H9 (cell line): ENCODE measurements at regions not wholly inside any gene's neighbourhood (a gene's known extent, or its start where the extent isn't known, plus 50 kb on each side); places are given as distances from the start of the nearest gene placed in this dataset.

Source experiments
- DNase-seq: peaks from one replicate; pipeline ENCODE4 v3.0.0-alpha.2; 2017
- H2AFZ ChIP-seq: one replicate; pipeline ENCODE4 v1.6.1; 2013; ENCODE audit warnings: mild to moderate bottlenecking, low read length, control low read depth, moderate library complexity
- H2AK5ac ChIP-seq: 2 replicates; pipeline ENCODE4 v1.6.1; 2013; ENCODE audit warnings: low read length, control low read depth, mixed read lengths; ENCODE audit not compliant: insufficient read length
- H2BK120ac ChIP-seq: one replicate; pipeline ENCODE4 v1.6.1; 2013; ENCODE audit warnings: low read depth, mild to moderate bottlenecking, low read length, control low read depth, inconsistent platforms; ENCODE audit not compliant: poor library complexity, severe bottlenecking
- H2BK12ac ChIP-seq: 2 replicates; pipeline ENCODE4 v1.6.1; 2013; ENCODE audit warnings: low read length, control low read depth, mixed read lengths, low read depth; ENCODE audit not compliant: insufficient read length
- H2BK15ac ChIP-seq: 2 replicates; pipeline ENCODE4 v1.6.1; 2013; ENCODE audit warnings: low read depth, low read length, control low read depth
- H2BK20ac ChIP-seq: one replicate; pipeline ENCODE4 v1.6.1; 2013; ENCODE audit warnings: low read depth, mild to moderate bottlenecking, low read length, control low read depth, inconsistent platforms; ENCODE audit not compliant: poor library complexity, severe bottlenecking
- H2BK5ac ChIP-seq: 2 replicates; pipeline ENCODE4 v1.6.1; 2013; ENCODE audit warnings: low read length, control low read depth, mixed read lengths; ENCODE audit not compliant: insufficient read length
- H3K14ac ChIP-seq: 2 replicates; pipeline ENCODE4 v1.6.1; 2013; ENCODE audit warnings: low read length, control low read depth; ENCODE audit not compliant: insufficient read depth
- H3K18ac ChIP-seq: 2 replicates; pipeline ENCODE4 v1.6.1; 2013; ENCODE audit warnings: low read depth, mild to moderate bottlenecking, mixed read lengths, low read length, control low read depth; ENCODE audit not compliant: insufficient read length
- H3K23ac ChIP-seq: 2 replicates; pipeline ENCODE4 v1.6.1; 2013; ENCODE audit warnings: low read length, control low read depth, mixed read lengths, low read depth; ENCODE audit not compliant: insufficient read length
- H3K23me2 ChIP-seq: 2 replicates; pipeline ENCODE4 v1.6.1; 2013; ENCODE audit warnings: low read depth, mild to moderate bottlenecking, mixed read lengths, low read length, control low read depth; ENCODE audit not compliant: insufficient read length, poor library complexity, severe bottlenecking
- H3K27ac ChIP-seq: 2 replicates; pipeline ENCODE4 v1.5.1; 2013; ENCODE audit warnings: low read length, control low read depth, mixed read lengths, low read depth; ENCODE audit not compliant: insufficient read length
- H3K27me3 ChIP-seq: 2 replicates; pipeline ENCODE4 v1.6.1; 2013; ENCODE audit warnings: low read length, control low read depth, inconsistent platforms; ENCODE audit not compliant: insufficient read depth
- H3K4ac ChIP-seq: 2 replicates; pipeline ENCODE4 v1.6.1; 2013; ENCODE audit warnings: low read depth, mild to moderate bottlenecking, control low read depth, inconsistent platforms, low read length, moderate library complexity
- H3K4me1 ChIP-seq: 2 replicates; pipeline ENCODE4 v1.6.1; 2013; ENCODE audit warnings: low read length, control low read depth, inconsistent platforms; ENCODE audit not compliant: insufficient read depth
- H3K4me2 ChIP-seq: 2 replicates; pipeline ENCODE4 v1.6.1; 2013; ENCODE audit warnings: low read length, control low read depth, mixed read lengths; ENCODE audit not compliant: insufficient read length, insufficient read depth
- H3K56ac ChIP-seq: 2 replicates; pipeline ENCODE4 v1.6.1; 2013; ENCODE audit warnings: low read depth, mild to moderate bottlenecking, mixed read lengths, low read length, control low read depth; ENCODE audit not compliant: insufficient read length
- H3K79me1 ChIP-seq: 2 replicates; pipeline ENCODE4 v1.6.1; 2013; ENCODE audit warnings: low read depth, mild to moderate bottlenecking, moderate library complexity, low read length, control low read depth, inconsistent platforms; ENCODE audit not compliant: insufficient read depth, poor library complexity, severe bottlenecking
- H3K79me2 ChIP-seq: 2 replicates; pipeline ENCODE4 v1.6.1; 2013; ENCODE audit warnings: low read length, control low read depth, inconsistent platforms; ENCODE audit not compliant: insufficient read depth
- H3K9ac ChIP-seq: 2 replicates; pipeline ENCODE4 v1.6.1; 2013; ENCODE audit warnings: low read length, control low read depth, mixed read lengths; ENCODE audit not compliant: insufficient read length; ENCODE audit errors: extremely low read depth
- H3K9me3 ChIP-seq: one replicate; pipeline ENCODE4 v1.6.1; 2013; ENCODE audit warnings: low read depth, low read length, inconsistent platforms; ENCODE audit not compliant: control insufficient read depth
- H3T11ph ChIP-seq: one replicate; pipeline ENCODE4 v1.6.1; 2013; ENCODE audit warnings: mild to moderate bottlenecking, low read length, control low read depth, inconsistent platforms
- H4K20me1 ChIP-seq: one replicate; pipeline ENCODE4 v1.6.1; 2013; ENCODE audit not compliant: control insufficient read depth, insufficient read length, insufficient read depth
- H4K5ac ChIP-seq: 2 replicates; pipeline ENCODE4 v1.6.1; 2013; ENCODE audit warnings: low read depth, mild to moderate bottlenecking, mixed read lengths, low read length, control low read depth; ENCODE audit not compliant: insufficient read length
- H4K8ac ChIP-seq: replicated peaks from 2 replicates; pipeline ENCODE4 v1.6.1; 2013; ENCODE audit warnings: low read length, control low read depth, mixed read lengths, low read depth; ENCODE audit not compliant: insufficient read length
- H4K91ac ChIP-seq: 2 replicates; pipeline ENCODE4 v1.6.1; 2013; ENCODE audit warnings: low read depth, mild to moderate bottlenecking, moderate library complexity, mixed read lengths, low read length, control low read depth; ENCODE audit not compliant: insufficient read length
- H3K27ac Mint-ChIP-seq, 3 experiments: 2 replicates in 2 of 3; 3 replicates in 1 of 3; pipeline ENCODE4 v1.8.0; 2020 to 2021; ENCODE audit warnings: mixed read lengths in 3 of 3, mild to moderate bottlenecking in 1 of 3, moderate library complexity in 1 of 3
- H3K27me3 Mint-ChIP-seq: 2 replicates; pipeline ENCODE4 v1.8.0; 2021; ENCODE audit warnings: low read depth, mild to moderate bottlenecking, moderate library complexity, mixed read lengths
- H3K36me3 Mint-ChIP-seq, 3 experiments: 2 replicates in 2 of 3; 3 replicates in 1 of 3; pipeline ENCODE4 v1.8.0; 2020 to 2021; ENCODE audit warnings: low read depth in 3 of 3, mixed read lengths in 3 of 3; ENCODE audit not compliant: insufficient read depth in 1 of 3
- H3K4me1 Mint-ChIP-seq, 2 experiments: 2 replicates each; pipeline ENCODE4 v1.8.0; 2020; ENCODE audit warnings: mixed read lengths in 2 of 2
- H3K4me3 Mint-ChIP-seq, 2 experiments: 2 replicates in 1 of 2; 3 replicates in 1 of 2; pipeline ENCODE4 v1.8.0; 2020 to 2021; ENCODE audit warnings: mild to moderate bottlenecking in 2 of 2, mixed read lengths in 2 of 2, moderate library complexity in 1 of 2
- H3K9me3 Mint-ChIP-seq, 2 experiments: 2 replicates in 1 of 2; 3 replicates in 1 of 2; pipeline ENCODE4 v1.8.0; 2020; ENCODE audit warnings: mild to moderate bottlenecking in 2 of 2, mixed read lengths in 2 of 2, moderate library complexity in 1 of 2
- WGBS: extraction: QIAGEN DNeasy Blood & Tissue Kit; methylation state at CpG from one replicate; pipeline ENCODE4 v1.1.7; 2013; ENCODE audit warnings: missing lambda C conversion rate, low lambda C conversion rate, mixed read lengths; ENCODE audit not compliant: insufficient read length; ENCODE audit errors: extremely low coverage; 5-methylcytosine and 5-hydroxymethylcytosine counted together
- TF ChIP-seq, protein P1 (sequence below): fragments of 200-600 bp; sonication (generic); conservative IDR thresholded peaks from 3 replicates; pipeline ENCODE4 v1.8.0; 2021; ENCODE audit warnings: antibody characterized with exemption, mild to moderate bottlenecking

DNA sequence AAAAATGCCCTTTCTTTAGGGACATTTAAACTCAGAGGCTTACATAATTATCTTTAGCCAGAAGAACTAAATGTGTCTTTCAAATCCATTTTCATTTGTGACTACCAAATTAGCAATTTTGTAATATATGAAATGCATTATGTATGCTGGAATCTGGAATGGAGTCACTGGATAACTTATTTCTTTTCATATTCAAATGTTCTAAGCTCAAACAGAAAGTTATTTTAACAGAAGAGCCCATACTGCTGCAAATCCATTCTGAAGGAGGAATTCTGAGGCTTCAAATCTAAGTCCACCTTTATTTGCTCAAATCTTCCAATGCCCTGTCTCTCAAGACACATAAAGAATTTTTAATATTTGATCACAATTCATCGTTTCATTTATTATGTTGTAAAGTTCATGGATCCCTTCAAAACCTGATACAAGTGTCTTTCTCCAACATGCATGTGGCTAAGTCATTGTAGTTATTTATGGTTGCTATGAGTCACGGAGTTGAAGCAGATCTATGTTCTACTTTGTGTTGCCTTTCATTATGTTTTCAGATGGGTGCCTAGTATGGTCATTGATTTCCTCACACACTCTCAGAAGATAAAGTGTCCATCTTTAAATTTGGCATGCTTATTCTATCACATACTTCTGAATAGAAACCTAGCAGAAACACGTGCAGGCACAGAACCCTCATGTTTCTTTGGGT, 214.8 kb upstream of the GCFC2 start:
- Histone ChIP-seq H2BK5ac (no peak overlapping the region), H3K56ac (no peak overlapping the region), H2AFZ (no peak overlapping the region), H3K9ac (no peak overlapping the region), H3K27me3 (no peaks in the 10 kb centered on the region), H3K27ac (no peak overlapping the region), H4K20me1 (no peaks in the 10 kb centered on the region), H2BK15ac (no peak overlapping the region), H3K4me2 (no peak overlapping the region), H3K4me1 (no peaks in the 10 kb centered on the region), H2BK20ac (no peak overlapping the region), H3K14ac (no peak overlapping the region), H3K4ac (no peak overlapping the region), H4K8ac (no peak overlapping the region), H2BK12ac (no peak overlapping the region), H3K79me1 (no peaks in the 10 kb centered on the region), H3K23me2 (no peaks in the 10 kb centered on the region), H3T11ph (no peak overlapping the region), H3K18ac (no peak overlapping the region), H2AK5ac (no peak overlapping the region), H3K23ac (no peak overlapping the region), H4K91ac (no peak overlapping the region), H2BK120ac (no peak overlapping the region), H3K9me3 (no peaks in the 10 kb centered on the region), H4K5ac (no peak overlapping the region), H3K79me2 (no peaks in the 10 kb centered on the region)
- Mint-ChIP-seq H3K27ac (no peak overlapping the region), H3K4me3 (no peak overlapping the region), H3K9me3 (no peaks in the 10 kb centered on the region), H3K36me3 (no peaks in the 10 kb centered on the region), H3K4me1 (peaks cover 14 to 19% of the 10 kb centered on the region in 2 experiments), H3K27me3 (no peaks in the 10 kb centered on the region)
- no peak for DNase-seq
- WGBS, result no CpG with 5 or more reads among the region's 3 CpGs
- TF ChIP-seq, protein P1, sequence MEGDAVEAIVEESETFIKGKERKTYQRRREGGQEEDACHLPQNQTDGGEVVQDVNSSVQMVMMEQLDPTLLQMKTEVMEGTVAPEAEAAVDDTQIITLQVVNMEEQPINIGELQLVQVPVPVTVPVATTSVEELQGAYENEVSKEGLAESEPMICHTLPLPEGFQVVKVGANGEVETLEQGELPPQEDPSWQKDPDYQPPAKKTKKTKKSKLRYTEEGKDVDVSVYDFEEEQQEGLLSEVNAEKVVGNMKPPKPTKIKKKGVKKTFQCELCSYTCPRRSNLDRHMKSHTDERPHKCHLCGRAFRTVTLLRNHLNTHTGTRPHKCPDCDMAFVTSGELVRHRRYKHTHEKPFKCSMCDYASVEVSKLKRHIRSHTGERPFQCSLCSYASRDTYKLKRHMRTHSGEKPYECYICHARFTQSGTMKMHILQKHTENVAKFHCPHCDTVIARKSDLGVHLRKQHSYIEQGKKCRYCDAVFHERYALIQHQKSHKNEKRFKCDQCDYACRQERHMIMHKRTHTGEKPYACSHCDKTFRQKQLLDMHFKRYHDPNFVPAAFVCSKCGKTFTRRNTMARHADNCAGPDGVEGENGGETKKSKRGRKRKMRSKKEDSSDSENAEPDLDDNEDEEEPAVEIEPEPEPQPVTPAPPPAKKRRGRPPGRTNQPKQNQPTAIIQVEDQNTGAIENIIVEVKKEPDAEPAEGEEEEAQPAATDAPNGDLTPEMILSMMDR, result no peak
